Posterior cingulate gyrus (tissue), 11 donors: ENCODE measurements at regions not wholly inside any gene's neighbourhood (a gene's known extent, or its start where the extent isn't known, plus 50 kb on each side); places are given as distances from the start of the nearest gene placed in this dataset.
"Not testable (repeated sequence)": the region's sequence is repeated elsewhere in the genome, so short reads cannot be mapped to it uniquely, and the experiment has no call there.

ENCODE experiments used
- DNase-seq, 10 donors: peaks; one replicate each; pipeline versions ENCODE4 v3.0.0 to v3.0.0-alpha.2; 2020 to 2021; ENCODE audit warnings: mixed read lengths in 3 of 10
- intact Hi-C: fragments of 100-400 bp; cut with DNase I; formaldehyde crosslinking; loops from one replicate; pipeline ENCODE4 v1.15.1; 2023

- DNase-seq: no peak
- intact Hi-C loops: no loop called here
These were observed 185.2 kb downstream of the AEBP2 start for GRCh38 chr12:19624491-19624890.

GRCh38 chr12:19625551-19625950, 186.3 kb downstream of the AEBP2 start:
- intact Hi-C loops, DNase-seq: not testable (repeated sequence)

- DNase-seq: no peak
- intact Hi-C loops: no loop called here
These were observed 188.4 kb downstream of the AEBP2 start for GRCh38 chr12:19627719-19628118.

- DNase-seq: no peak
- intact Hi-C loops: no loop called here
These were observed 191.2 kb downstream of the AEBP2 start for GRCh38 chr12:19630536-19630935.

- intact Hi-C loops: no loop called here
These were observed 193.9 kb downstream of the AEBP2 start for GRCh38 chr12:19633194-19633593.

GRCh38 chr12:19633641-19634040, 194.3 kb downstream of the AEBP2 start:
- intact Hi-C loops: no loop called here
- DNase-seq: no peak

More at GRCh38 chr12:19633194-19633593, 193.9 kb downstream of the AEBP2 start:
- DNase-seq: no peak

GRCh38 chr12:19639781-19640415, 200.6 kb downstream of the AEBP2 start:
- intact Hi-C loops: loop anchor here (10.0 kb wide), 1 partner anchor 455 kb away; no protein-coding TSS in a partner anchor
- DNase-seq: no peak

GRCh38 chr12:19641235-19642080, 202.2 kb downstream of the AEBP2 start:
- no peak for DNase-seq
- intact Hi-C loops: loop anchor here (2.0 to 10.0 kb wide), 2 partner anchors 135 to 457 kb away; no protein-coding TSS in a partner anchor

- DNase-seq: no peak
- intact Hi-C loops: loop anchor here (2.0 to 10.0 kb wide), 2 partner anchors 136 to 458 kb away; no protein-coding TSS in a partner anchor
These were observed 203.1 kb downstream of the AEBP2 start for GRCh38 chr12:19642345-19642744.

GRCh38 chr12:19643635-19644034, 204.3 kb downstream of the AEBP2 start:
- intact Hi-C loops: loop anchor here (2.0 to 10.0 kb wide), 2 partner anchors 137 to 459 kb away; no protein-coding TSS in a partner anchor
- no peak for DNase-seq

- no peak for DNase-seq
- intact Hi-C loops: loop anchor here (10.0 kb wide), 1 partner anchor 460 kb away; no protein-coding TSS in a partner anchor
These were observed 205.3 kb downstream of the AEBP2 start for GRCh38 chr12:19644571-19644970.

GRCh38 chr12:19645823-19646222, 206.5 kb downstream of the AEBP2 start:
- DNase-seq: no peak
- intact Hi-C loops: loop anchor here (10.0 kb wide), 1 partner anchor 461 kb away; no protein-coding TSS in a partner anchor

- DNase-seq: no peak
- intact Hi-C loops: loop anchor here (10.0 kb wide), 1 partner anchor 462 kb away; no protein-coding TSS in a partner anchor
These were observed 207.3 kb downstream of the AEBP2 start for GRCh38 chr12:19646599-19646998.

GRCh38 chr12:19647806-19648556, 208.7 kb downstream of the AEBP2 start:
- intact Hi-C loops: loop anchor here (10.0 kb wide), 1 partner anchor 463 kb away; no protein-coding TSS in a partner anchor
- DNase-seq: no peak

GRCh38 chr12:19648591-19648990, 209.3 kb downstream of the AEBP2 start:
- intact Hi-C loops: loop anchor here (10.0 kb wide), 1 partner anchor 464 kb away; no protein-coding TSS in a partner anchor
- no peak for DNase-seq

GRCh38 chr12:19652386-19652785, 213.1 kb downstream of the AEBP2 start:
- intact Hi-C loops: no loop called here
- no peak for DNase-seq

- intact Hi-C loops: no loop called here
- DNase-seq: no peak
These were observed 215.5 kb downstream of the AEBP2 start for GRCh38 chr12:19654650-19655376.

- no peak for DNase-seq
- intact Hi-C loops: no loop called here
These were observed 217.9 kb downstream of the AEBP2 start for GRCh38 chr12:19657118-19657731.

- intact Hi-C loops: no loop called here
- DNase-seq: no peak
These were observed 218.4 kb downstream of the AEBP2 start for GRCh38 chr12:19657732-19658130.
